Liver (tissue), 8 donors: ENCODE measurements at regions not wholly inside any gene's neighbourhood (a gene's known extent, or its start where the extent isn't known, plus 50 kb on each side); places are given as distances from the start of the nearest gene placed in this dataset.
"Not testable (repeated sequence)": the region's sequence is repeated elsewhere in the genome, so short reads cannot be mapped to it uniquely, and the experiment has no call there.

Experiments
- DNase-seq: peaks from one replicate; pipeline ENCODE4 v3.0.0-alpha.2; 2017; ENCODE audit warnings: low spot score
- H3K27ac ChIP-seq, 2 donors: one replicate each; pipeline ENCODE4 v1.7.0; 2013; ENCODE audit warnings: inconsistent platforms in 2 of 2, low read length in 2 of 2, control low read depth in 1 of 2, low read depth in 1 of 2, mild to moderate bottlenecking in 1 of 2
- H3K27me3 ChIP-seq, 4 donors: one replicate each; pipeline versions ENCODE4 v1.6.1 to v1.7.0; 2013; ENCODE audit warnings: low read length in 3 of 4, inconsistent platforms in 1 of 4, mild to moderate bottlenecking in 1 of 4, moderate library complexity in 1 of 4; ENCODE audit not compliant: control insufficient read depth in 4 of 4, insufficient read depth in 4 of 4
- H3K36me3 ChIP-seq, 4 donors: one replicate each; pipeline versions ENCODE4 v1.6.1 to v1.7.0; 2013; ENCODE audit warnings: low read length in 3 of 4, mild to moderate bottlenecking in 3 of 4, low read depth in 1 of 4, moderate library complexity in 1 of 4; ENCODE audit not compliant: control insufficient read depth in 4 of 4, insufficient read depth in 3 of 4
- H3K4me1 ChIP-seq, 4 donors: one replicate each; pipeline versions ENCODE4 v1.6.1 to v1.7.0; 2013; ENCODE audit warnings: low read length in 3 of 4, mild to moderate bottlenecking in 3 of 4, moderate library complexity in 1 of 4; ENCODE audit not compliant: control insufficient read depth in 4 of 4, insufficient read depth in 4 of 4
- H3K4me3 ChIP-seq, 3 donors: one replicate each; pipeline versions ENCODE4 v1.6.1 to v1.7.0; 2013; ENCODE audit warnings: low read length in 3 of 3, control low read depth in 1 of 3, low read depth in 1 of 3, mild to moderate bottlenecking in 1 of 3
- H3K9ac ChIP-seq, 2 donors: one replicate each; pipeline ENCODE4 v1.7.0; 2013; ENCODE audit warnings: low read length in 2 of 2, mild to moderate bottlenecking in 2 of 2, moderate library complexity in 2 of 2, control low read depth in 1 of 2, low read depth in 1 of 2
- H3K9me3 ChIP-seq, 4 donors: one replicate each; pipeline versions ENCODE4 v1.6.1 to v1.7.0; 2013; ENCODE audit warnings: low read length in 3 of 4; ENCODE audit not compliant: control insufficient read depth in 4 of 4
- CTCF ChIP-seq: fragments of 150-350 bp; IDR thresholded peaks from 2 replicates; pipeline ENCODE4 v1.5.1; 2017; ENCODE audit warnings: improper control_type of control experiment, low read depth, low read length; ENCODE audit not compliant: missing input control
- EGR1 ChIP-seq, 2 donors: IDR thresholded peaks; 2 replicates each; pipeline ENCODE4 v1.6.1; 2016 to 2018; ENCODE audit warnings: antibody characterized with exemption in 2 of 2, low read depth in 2 of 2
- FOXA1 ChIP-seq: IDR thresholded peaks from 2 replicates; pipeline ENCODE4 v1.6.1; 2016; ENCODE audit warnings: antibody characterized with exemption
- FOXA2 ChIP-seq: IDR thresholded peaks from 2 replicates; pipeline ENCODE4 v1.6.1; 2016; ENCODE audit warnings: antibody characterized with exemption
- GABPA ChIP-seq, 2 donors: IDR thresholded peaks in 1 of 2; conservative IDR thresholded peaks in 1 of 2; 2 replicates each; pipeline ENCODE4 v1.6.1; 2016; ENCODE audit warnings: antibody characterized with exemption in 2 of 2, mild to moderate bottlenecking in 1 of 2, moderate library complexity in 1 of 2
- HNF4A ChIP-seq, 2 donors: conservative IDR thresholded peaks; 2 replicates each; pipeline ENCODE4 v1.6.1; 2016; ENCODE audit warnings: antibody characterized with exemption in 2 of 2, mild to moderate bottlenecking in 2 of 2
- HNF4G ChIP-seq: IDR thresholded peaks from 2 replicates; pipeline ENCODE4 v1.6.1; 2016; ENCODE audit warnings: antibody characterized with exemption
- JUND ChIP-seq, 2 donors: IDR thresholded peaks; 2 replicates each; pipeline ENCODE4 v1.6.1; 2016; ENCODE audit warnings: antibody characterized with exemption in 2 of 2
- MAX ChIP-seq: IDR thresholded peaks from 2 replicates; pipeline ENCODE4 v1.6.1; 2016; ENCODE audit warnings: antibody characterized with exemption
- RAD21 ChIP-seq, 2 donors: IDR thresholded peaks; 2 replicates each; pipeline ENCODE4 v1.6.1; 2016; ENCODE audit warnings: antibody characterized with exemption in 2 of 2, mild to moderate bottlenecking in 2 of 2
- RXRA ChIP-seq, 2 donors: IDR thresholded peaks; 2 replicates each; pipeline ENCODE4 v1.6.1; 2017 to 2018; ENCODE audit warnings: antibody characterized with exemption in 2 of 2, mild to moderate bottlenecking in 1 of 2
- SP1 ChIP-seq: IDR thresholded peaks from 2 replicates; pipeline ENCODE4 v1.6.1; 2018; ENCODE audit warnings: antibody characterized with exemption, mild to moderate bottlenecking
- TAF1 ChIP-seq: conservative IDR thresholded peaks from 2 replicates; pipeline ENCODE4 v1.6.1; 2016; ENCODE audit warnings: antibody characterized with exemption, mild to moderate bottlenecking
- YY1 ChIP-seq: IDR thresholded peaks from 2 replicates; pipeline ENCODE4 v1.6.1; 2016; ENCODE audit warnings: antibody characterized with exemption, mild to moderate bottlenecking
- ZBTB33 ChIP-seq: IDR thresholded peaks from 2 replicates; pipeline ENCODE4 v1.6.1; 2016; ENCODE audit warnings: antibody characterized with exemption
- WGBS: extraction: QIAGEN DNeasy Blood & Tissue Kit; methylation state at CpG from one replicate; pipeline ENCODE4 v1.1.7; 2013; 5-methylcytosine and 5-hydroxymethylcytosine counted together
- TF ChIP-seq, protein P1 (sequence below): IDR thresholded peaks from 2 replicates; pipeline ENCODE4 v1.6.1; 2016; ENCODE audit warnings: antibody characterized with exemption, mild to moderate bottlenecking
- donor health status: healthy.
- donor health status: healthy.
- donor health status: healthy.
- donor health status: healthy.
- donor health status: healthy.

GRCh38 chr16:47903470-47903869 lies 252.3 kb downstream of the ABCC12 start:
- WGBS = 79% methylated on average over 10 of the region's 10 CpGs
- DNase-seq = no peak
- H3K4me3 ChIP-seq = no peak overlapping the region
- H3K27me3 ChIP-seq = peaks cover 0 to 3% (median 0%) of the 10 kb centered on the region in 4 donors
- TF ChIP-seq RXRA (IDR thresholded peaks at IDR 0.05) (no peak), HNF4A (conservative IDR thresholded peaks at IDR 0.05) (no peak), RAD21 (IDR thresholded peaks at IDR 0.05) (no peak), HNF4G (no peak), CTCF (no peak), JUND (IDR thresholded peaks at IDR 0.05) (no peak), YY1 (no peak), FOXA1 (no peak), MAX (no peak), EGR1 (IDR thresholded peaks at IDR 0.05; ENCODE audit: low read depth in 2 of 2) (no peak), FOXA2 (no peak), GABPA (IDR thresholded peaks at IDR 0.05 in 1 of 2, conservative IDR thresholded peaks at IDR 0.05 in 1 of 2) (no peak)
- TF ChIP-seq, protein P1, sequence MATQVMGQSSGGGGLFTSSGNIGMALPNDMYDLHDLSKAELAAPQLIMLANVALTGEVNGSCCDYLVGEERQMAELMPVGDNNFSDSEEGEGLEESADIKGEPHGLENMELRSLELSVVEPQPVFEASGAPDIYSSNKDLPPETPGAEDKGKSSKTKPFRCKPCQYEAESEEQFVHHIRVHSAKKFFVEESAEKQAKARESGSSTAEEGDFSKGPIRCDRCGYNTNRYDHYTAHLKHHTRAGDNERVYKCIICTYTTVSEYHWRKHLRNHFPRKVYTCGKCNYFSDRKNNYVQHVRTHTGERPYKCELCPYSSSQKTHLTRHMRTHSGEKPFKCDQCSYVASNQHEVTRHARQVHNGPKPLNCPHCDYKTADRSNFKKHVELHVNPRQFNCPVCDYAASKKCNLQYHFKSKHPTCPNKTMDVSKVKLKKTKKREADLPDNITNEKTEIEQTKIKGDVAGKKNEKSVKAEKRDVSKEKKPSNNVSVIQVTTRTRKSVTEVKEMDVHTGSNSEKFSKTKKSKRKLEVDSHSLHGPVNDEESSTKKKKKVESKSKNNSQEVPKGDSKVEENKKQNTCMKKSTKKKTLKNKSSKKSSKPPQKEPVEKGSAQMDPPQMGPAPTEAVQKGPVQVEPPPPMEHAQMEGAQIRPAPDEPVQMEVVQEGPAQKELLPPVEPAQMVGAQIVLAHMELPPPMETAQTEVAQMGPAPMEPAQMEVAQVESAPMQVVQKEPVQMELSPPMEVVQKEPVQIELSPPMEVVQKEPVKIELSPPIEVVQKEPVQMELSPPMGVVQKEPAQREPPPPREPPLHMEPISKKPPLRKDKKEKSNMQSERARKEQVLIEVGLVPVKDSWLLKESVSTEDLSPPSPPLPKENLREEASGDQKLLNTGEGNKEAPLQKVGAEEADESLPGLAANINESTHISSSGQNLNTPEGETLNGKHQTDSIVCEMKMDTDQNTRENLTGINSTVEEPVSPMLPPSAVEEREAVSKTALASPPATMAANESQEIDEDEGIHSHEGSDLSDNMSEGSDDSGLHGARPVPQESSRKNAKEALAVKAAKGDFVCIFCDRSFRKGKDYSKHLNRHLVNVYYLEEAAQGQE = no peak
- no peak overlapping the region for H3K9ac ChIP-seq
- no peak overlapping the region for H3K27ac ChIP-seq
- no peaks in the 10 kb centered on the region for H3K9me3 ChIP-seq
- H3K4me1 ChIP-seq = no peaks in the 10 kb centered on the region
- no peaks in the 10 kb centered on the region for H3K36me3 ChIP-seq

DNA sequence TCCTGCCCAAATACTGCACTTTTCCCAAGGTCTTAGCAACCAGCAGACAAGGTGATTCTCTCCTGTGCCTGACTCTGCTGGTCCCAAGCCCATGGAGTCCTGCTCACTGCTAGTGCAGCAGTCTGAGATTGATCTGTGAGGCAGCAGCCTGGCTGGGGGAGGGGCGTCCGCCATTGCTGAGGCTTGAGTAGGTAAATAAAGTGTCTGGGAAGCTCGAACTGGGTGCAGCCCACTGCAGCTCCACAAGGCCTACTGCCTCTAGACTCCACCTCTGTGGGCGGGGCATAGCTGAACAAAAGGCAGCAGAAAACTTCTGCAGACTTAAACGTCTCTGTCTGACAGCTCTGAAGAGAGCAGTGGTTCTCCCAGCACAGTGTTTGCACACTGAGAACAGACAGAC lies 258.7 kb downstream of the ABCC12 start:
- H3K9me3 ChIP-seq, H3K4me3 ChIP-seq, H3K27ac ChIP-seq, H3K27me3 ChIP-seq, H3K9ac ChIP-seq, H3K4me1 ChIP-seq, DNase-seq, H3K36me3 ChIP-seq: not testable (repeated sequence)
- 33% methylated on average over 5 of the region's 5 CpGs for WGBS

DNA sequence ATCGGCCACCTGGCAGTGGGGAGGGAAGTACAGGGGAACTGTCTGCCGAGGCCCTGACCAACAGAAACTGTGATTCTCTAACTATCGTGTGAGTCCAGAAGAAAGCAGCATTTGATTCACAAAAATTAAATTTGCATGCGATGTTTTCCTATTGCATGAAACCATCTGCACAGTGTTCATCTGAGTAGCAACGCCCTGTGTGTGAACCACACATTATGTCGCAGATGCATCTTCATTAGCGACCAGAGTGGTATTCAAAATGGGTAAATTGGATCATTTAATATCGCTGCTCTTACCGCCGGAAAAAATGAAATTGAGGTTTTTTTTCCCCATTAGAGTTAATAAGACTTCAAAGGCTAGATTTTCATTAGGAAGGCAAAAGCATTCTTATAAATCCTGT lies 260.6 kb downstream of the ABCC12 start:
- Histone ChIP-seq H3K27me3 (no peaks in the 10 kb centered on the region), H3K27ac (no peak overlapping the region), H3K9ac (no peak overlapping the region), H3K9me3 (peaks cover 0 to 1% (median 0%) of the 10 kb centered on the region in 4 donors), H3K4me3 (no peak overlapping the region), H3K4me1 (no peaks in the 10 kb centered on the region), H3K36me3 (no peaks in the 10 kb centered on the region)
- DNase-seq = no peak
- WGBS = 86% methylated on average over 10 of the region's 10 CpGs
- no peak for TF ChIP-seq RXRA (IDR thresholded peaks at IDR 0.05)
- no peak for TF ChIP-seq HNF4G
- TF ChIP-seq, protein P1 = no peak
- no peak for TF ChIP-seq ZBTB33
- TF ChIP-seq RAD21 (IDR thresholded peaks at IDR 0.05) = no peak
- no peak for TF ChIP-seq FOXA1
- TF ChIP-seq EGR1 (IDR thresholded peaks at IDR 0.05; ENCODE audit: low read depth in 2 of 2) = no peak
- no peak for TF ChIP-seq SP1
- TF ChIP-seq HNF4A (conservative IDR thresholded peaks at IDR 0.05) = no peak
- no peak for TF ChIP-seq TAF1
- no peak for TF ChIP-seq MAX
- no peak for TF ChIP-seq JUND (IDR thresholded peaks at IDR 0.05)
- no peak for TF ChIP-seq FOXA2
